HepG2 (cell line): ENCODE measurements at regions not wholly inside any gene's neighbourhood (a gene's known extent, or its start where the extent isn't known, plus 50 kb on each side); places are given as distances from the start of the nearest gene placed in this dataset.

ENCODE experiments used
- ATAC-seq: fragments of 200-7000 bp; cut with Tn5 transposase; 3 replicates; pipeline ENCODE4 v1.9.1; 2020; ENCODE audit warnings: mild to moderate bottlenecking, moderate library complexity
- BruUV-seq: library from RNA; stranded (reverse); fragments of 400-500 nt; replicated peaks from 2 replicates; lab custom pipeline; 2021; lab: Mats Ljungman, UMichigan
- CTCF ChIA-PET: fragments of 300-600 bp; formaldehyde crosslinking; extraction: SDS; loops from one replicate; lab custom pipeline; 2021; ENCODE audit warnings: low total read pairs, inconsistent platforms, low intra/inter-chr PET ratio; lab: Yijun Ruan, JAX
- POLR2A ChIA-PET: fragments of 350-600 bp; sonication (Branson Sonifier 250); formaldehyde crosslinking; loops from one replicate; lab custom pipeline; 2020; ENCODE audit warnings: antibody characterized with exemption, inconsistent platforms; lab: Yijun Ruan, JAX
- DNase-seq: peaks from one replicate; pipeline ENCODE4 v3.0.0-alpha.2; 2015; ENCODE audit warnings: low spot score
- FAIRE-seq: peaks from 3 replicates; lab custom pipeline; 2011; peaks lifted over from hg19 to GRCh38; lab: Jason Lieb, UNC
- H2AFZ ChIP-seq: one replicate; pipeline ENCODE4 v1.6.1; 2011; ENCODE audit warnings: low read length, inconsistent platforms
- H3K27ac ChIP-seq: fragments of 300-600 bp; 3 replicates; pipeline ENCODE4 v1.8.0; 2011; ENCODE audit warnings: mixed run types, mild to moderate bottlenecking, mixed read lengths, low read length, inconsistent platforms; ENCODE audit not compliant: insufficient read depth; ENCODE audit errors: extremely low read length
- H3K27me3 ChIP-seq, 2 experiments: fragments of 200-600 bp in 1 of 2; 2 replicates in 1 of 2; 3 replicates in 1 of 2; pipeline versions ENCODE4 v1.6.0 to v1.8.0; 2011; ENCODE audit warnings: low read length in 2 of 2, mild to moderate bottlenecking in 2 of 2, moderate library complexity in 2 of 2, inconsistent platforms in 1 of 2; ENCODE audit not compliant: insufficient read depth in 2 of 2, control insufficient read depth in 1 of 2
- H3K36me3 ChIP-seq, 2 experiments: fragments of 200-600 bp in 1 of 2; replicated peaks in 1 of 2; 2 replicates in 1 of 2; 3 replicates in 1 of 2; pipeline versions ENCODE4 v1.5.1 to v1.8.0; 2011; ENCODE audit warnings: low read length in 2 of 2, inconsistent platforms in 1 of 2; ENCODE audit not compliant: insufficient read depth in 2 of 2, control insufficient read depth in 1 of 2
- H3K4me1 ChIP-seq: 2 replicates; pipeline ENCODE4 v1.5.1; 2012; ENCODE audit warnings: low read length, inconsistent platforms; ENCODE audit not compliant: insufficient read depth
- H3K4me2 ChIP-seq: 2 replicates; pipeline ENCODE4 v1.6.0; 2011; ENCODE audit warnings: low read depth, low read length, inconsistent platforms
- H3K4me3 ChIP-seq, 3 experiments: fragments of 200-600 bp in 1 of 3; sonication (generic), shearing (Covaris generic) in 1 of 3; replicated peaks in 1 of 3; 2 replicates each; pipeline ENCODE4 v1.5.1; 2011 to 2016; ENCODE audit warnings: low read length in 3 of 3, inconsistent platforms in 2 of 3, low read depth in 2 of 3, mild to moderate bottlenecking in 2 of 3, control low read depth in 1 of 3, mixed read lengths in 1 of 3; ENCODE audit not compliant: insufficient read depth in 1 of 3
- H3K79me2 ChIP-seq: one replicate; pipeline ENCODE4 v1.6.1; 2011; ENCODE audit warnings: low read length, inconsistent platforms; ENCODE audit not compliant: insufficient read depth
- H3K9ac ChIP-seq: 2 replicates; pipeline ENCODE4 v1.6.0; 2011; ENCODE audit warnings: mild to moderate bottlenecking, low read depth, low read length, inconsistent platforms; ENCODE audit not compliant: insufficient read depth
- H3K9me3 ChIP-seq: 2 replicates; pipeline ENCODE4 v1.5.1; 2012; ENCODE audit warnings: mild to moderate bottlenecking, low read length
- H4K20me1 ChIP-seq: 2 replicates; pipeline ENCODE4 v1.6.0; 2011; ENCODE audit warnings: inconsistent platforms, mild to moderate bottlenecking, low read length, moderate library complexity; ENCODE audit not compliant: insufficient read depth
- AHR ChIP-seq: IDR thresholded peaks from 2 replicates; pipeline ENCODE4 v1.6.1; 2018; ENCODE audit warnings: missing genetic modification reagents, missing compliant biosample characterization
- HOXD1 ChIP-seq: sonication (generic); formaldehyde crosslinking; IDR thresholded peaks from 2 replicates; pipeline ENCODE4 v1.5.0; 2020; ENCODE audit warnings: missing genetic modification reagents
- MEIS1 ChIP-seq: sonication (generic); formaldehyde crosslinking; IDR thresholded peaks from 2 replicates; pipeline ENCODE4 v1.9.0; 2021; ENCODE audit warnings: mild to moderate bottlenecking, missing genetic modification reagents, moderate library complexity, borderline replicate concordance
- SP140L ChIP-seq: sonication (generic); formaldehyde crosslinking; IDR thresholded peaks from 2 replicates; pipeline ENCODE4 v1.4.0; 2020; ENCODE audit warnings: missing genetic modification reagents, borderline replicate concordance
- TBX3 ChIP-seq: fragments of 450-650 bp; IDR thresholded peaks from 2 replicates; pipeline ENCODE4 v1.6.1; 2017; ENCODE audit warnings: antibody characterized with exemption, mild to moderate bottlenecking, inconsistent platforms, borderline replicate concordance
- ZFY ChIP-seq: sonication (generic); formaldehyde crosslinking; IDR thresholded peaks from 2 replicates; pipeline ENCODE4 v1.4.0; 2020; ENCODE audit warnings: missing genetic modification reagents
- ZNF225 ChIP-seq: sonication (generic); formaldehyde crosslinking; IDR thresholded peaks from 2 replicates; pipeline ENCODE4 v1.4.0; 2020; ENCODE audit warnings: mild to moderate bottlenecking, missing genetic modification reagents
- ZNF251 ChIP-seq: sonication (generic); formaldehyde crosslinking; IDR thresholded peaks from 2 replicates; pipeline ENCODE4 v1.9.0; 2021; ENCODE audit warnings: mild to moderate bottlenecking, missing genetic modification reagents
- ZNF3 ChIP-seq: IDR thresholded peaks from 2 replicates; pipeline ENCODE4 v1.7.0; 2017; ENCODE audit warnings: inconsistent platforms
- ZNF543 ChIP-seq: sonication (generic); formaldehyde crosslinking; IDR thresholded peaks from 2 replicates; pipeline ENCODE4 v1.4.0; 2020; ENCODE audit warnings: mild to moderate bottlenecking, missing genetic modification reagents
- ZNF878 ChIP-seq: sonication (generic); formaldehyde crosslinking; IDR thresholded peaks from 2 replicates; pipeline ENCODE4 v1.8.1; 2023; ENCODE audit warnings: mild to moderate bottlenecking, missing genetic modification reagents, moderate library complexity
- WGBS: methylation state at CpG from one replicate; pipeline ENCODE4 v1.1.6; 2017; ENCODE audit warnings: low lambda C conversion rate; 5-methylcytosine and 5-hydroxymethylcytosine counted together
- in situ Hi-C: cut with HindIII; loops from 2 replicates; pipeline ENCODE4 v1.10.0; 2017; ENCODE audit warnings: low pct_unique_long_range_greater_than_20kb; ENCODE audit not compliant: extremely low pct_ligation_motif_present
- intact Hi-C: fragments of 100-400 bp; cut with micrococcal nuclease; formaldehyde crosslinking; loops from one replicate; pipeline ENCODE4 v1.10.0; 2022; ENCODE audit not compliant: unreplicated experiment
- TF ChIP-seq, protein P1 (sequence below): sonication (generic); formaldehyde crosslinking; IDR thresholded peaks from 2 replicates; pipeline ENCODE4 v1.9.0; 2022; ENCODE audit warnings: missing genetic modification reagents, mild to moderate bottlenecking, borderline replicate concordance
- TF ChIP-seq, protein P2 (sequence below): sonication (generic); formaldehyde crosslinking; conservative IDR thresholded peaks from 2 replicates; pipeline ENCODE4 v1.4.0; 2020; ENCODE audit warnings: missing genetic modification reagents
- TF ChIP-seq, protein P3 (sequence below): IDR thresholded peaks from 2 replicates; pipeline ENCODE4 v1.6.1; 2016; ENCODE audit warnings: low read depth
- TF ChIP-seq, protein P4 (sequence below): sonication (generic); formaldehyde crosslinking; IDR thresholded peaks from 2 replicates; pipeline ENCODE4 v1.4.0; 2020; ENCODE audit warnings: mild to moderate bottlenecking, missing genetic modification reagents
- TF ChIP-seq, protein P5 (sequence below): sonication (generic); formaldehyde crosslinking; IDR thresholded peaks from 2 replicates; pipeline ENCODE4 v1.4.0; 2020; ENCODE audit warnings: mild to moderate bottlenecking, missing genetic modification reagents

DNA sequence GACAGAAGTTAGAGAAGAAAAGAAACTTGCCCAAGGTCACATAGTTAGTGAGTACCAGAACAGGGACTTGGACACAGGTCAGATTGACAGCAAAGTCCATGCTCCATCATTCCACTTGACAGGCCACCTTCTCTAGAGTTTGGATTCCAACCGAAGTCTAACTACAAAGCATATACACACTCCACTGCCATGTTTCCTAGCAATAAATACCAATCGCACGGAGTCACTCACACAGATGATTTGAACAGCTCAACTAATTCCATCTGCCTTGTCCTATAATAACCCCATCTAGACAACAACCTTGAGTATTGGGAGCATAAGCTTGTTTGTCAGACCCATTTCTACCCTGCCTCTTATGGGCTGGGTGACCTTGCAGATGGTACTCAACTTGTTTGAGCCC, 334.6 kb upstream of the MGAT5 start:
- H4K20me1 ChIP-seq: no peaks in the 10 kb centered on the region
- no peak for TF ChIP-seq ZFY
- TF ChIP-seq, protein P1, sequence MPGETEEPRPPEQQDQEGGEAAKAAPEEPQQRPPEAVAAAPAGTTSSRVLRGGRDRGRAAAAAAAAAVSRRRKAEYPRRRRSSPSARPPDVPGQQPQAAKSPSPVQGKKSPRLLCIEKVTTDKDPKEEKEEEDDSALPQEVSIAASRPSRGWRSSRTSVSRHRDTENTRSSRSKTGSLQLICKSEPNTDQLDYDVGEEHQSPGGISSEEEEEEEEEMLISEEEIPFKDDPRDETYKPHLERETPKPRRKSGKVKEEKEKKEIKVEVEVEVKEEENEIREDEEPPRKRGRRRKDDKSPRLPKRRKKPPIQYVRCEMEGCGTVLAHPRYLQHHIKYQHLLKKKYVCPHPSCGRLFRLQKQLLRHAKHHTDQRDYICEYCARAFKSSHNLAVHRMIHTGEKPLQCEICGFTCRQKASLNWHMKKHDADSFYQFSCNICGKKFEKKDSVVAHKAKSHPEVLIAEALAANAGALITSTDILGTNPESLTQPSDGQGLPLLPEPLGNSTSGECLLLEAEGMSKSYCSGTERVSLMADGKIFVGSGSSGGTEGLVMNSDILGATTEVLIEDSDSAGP (CRISPR knock-in tag): no peak
- TF ChIP-seq SP140L (CRISPR knock-in tag): no peak
- TF ChIP-seq ZNF225 (CRISPR knock-in tag): no peak
- TF ChIP-seq HOXD1 (CRISPR knock-in tag): no peak
- TF ChIP-seq AHR (CRISPR knock-in tag): no peak
- no peak for TF ChIP-seq ZNF3 (CRISPR knock-in tag)
- TF ChIP-seq, protein P2, sequence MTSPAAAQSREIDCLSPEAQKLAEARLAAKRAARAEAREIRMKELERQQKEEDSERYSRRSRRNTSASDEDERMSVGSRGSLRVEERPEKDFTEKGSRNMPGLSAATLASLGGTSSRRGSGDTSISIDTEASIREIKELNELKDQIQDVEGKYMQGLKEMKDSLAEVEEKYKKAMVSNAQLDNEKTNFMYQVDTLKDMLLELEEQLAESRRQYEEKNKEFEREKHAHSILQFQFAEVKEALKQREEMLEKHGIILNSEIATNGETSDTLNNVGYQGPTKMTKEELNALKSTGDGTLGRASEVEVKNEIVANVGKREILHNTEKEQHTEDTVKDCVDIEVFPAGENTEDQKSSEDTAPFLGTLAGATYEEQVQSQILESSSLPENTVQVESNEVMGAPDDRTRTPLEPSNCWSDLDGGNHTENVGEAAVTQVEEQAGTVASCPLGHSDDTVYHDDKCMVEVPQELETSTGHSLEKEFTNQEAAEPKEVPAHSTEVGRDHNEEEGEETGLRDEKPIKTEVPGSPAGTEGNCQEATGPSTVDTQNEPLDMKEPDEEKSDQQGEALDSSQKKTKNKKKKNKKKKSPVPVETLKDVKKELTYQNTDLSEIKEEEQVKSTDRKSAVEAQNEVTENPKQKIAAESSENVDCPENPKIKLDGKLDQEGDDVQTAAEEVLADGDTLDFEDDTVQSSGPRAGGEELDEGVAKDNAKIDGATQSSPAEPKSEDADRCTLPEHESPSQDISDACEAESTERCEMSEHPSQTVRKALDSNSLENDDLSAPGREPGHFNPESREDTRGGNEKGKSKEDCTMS: no peak
- TF ChIP-seq ZNF543 (CRISPR knock-in tag): no peak
- TF ChIP-seq MEIS1 (CRISPR knock-in tag): no peak
- no peak for TF ChIP-seq TBX3
- TF ChIP-seq, protein P3, sequence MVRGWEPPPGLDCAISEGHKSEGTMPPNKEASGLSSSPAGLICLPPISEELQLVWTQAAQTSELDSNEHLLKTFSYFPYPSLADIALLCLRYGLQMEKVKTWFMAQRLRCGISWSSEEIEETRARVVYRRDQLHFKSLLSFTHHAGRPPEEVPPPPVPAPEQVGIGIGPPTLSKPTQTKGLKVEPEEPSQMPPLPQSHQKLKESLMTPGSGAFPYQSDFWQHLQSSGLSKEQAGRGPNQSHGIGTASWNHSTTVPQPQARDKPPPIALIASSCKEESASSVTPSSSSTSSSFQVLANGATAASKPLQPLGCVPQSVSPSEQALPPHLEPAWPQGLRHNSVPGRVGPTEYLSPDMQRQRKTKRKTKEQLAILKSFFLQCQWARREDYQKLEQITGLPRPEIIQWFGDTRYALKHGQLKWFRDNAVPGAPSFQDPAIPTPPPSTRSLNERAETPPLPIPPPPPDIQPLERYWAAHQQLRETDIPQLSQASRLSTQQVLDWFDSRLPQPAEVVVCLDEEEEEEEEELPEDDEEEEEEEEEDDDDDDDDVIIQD (CRISPR knock-in tag): no peak
- TF ChIP-seq, protein P4, sequence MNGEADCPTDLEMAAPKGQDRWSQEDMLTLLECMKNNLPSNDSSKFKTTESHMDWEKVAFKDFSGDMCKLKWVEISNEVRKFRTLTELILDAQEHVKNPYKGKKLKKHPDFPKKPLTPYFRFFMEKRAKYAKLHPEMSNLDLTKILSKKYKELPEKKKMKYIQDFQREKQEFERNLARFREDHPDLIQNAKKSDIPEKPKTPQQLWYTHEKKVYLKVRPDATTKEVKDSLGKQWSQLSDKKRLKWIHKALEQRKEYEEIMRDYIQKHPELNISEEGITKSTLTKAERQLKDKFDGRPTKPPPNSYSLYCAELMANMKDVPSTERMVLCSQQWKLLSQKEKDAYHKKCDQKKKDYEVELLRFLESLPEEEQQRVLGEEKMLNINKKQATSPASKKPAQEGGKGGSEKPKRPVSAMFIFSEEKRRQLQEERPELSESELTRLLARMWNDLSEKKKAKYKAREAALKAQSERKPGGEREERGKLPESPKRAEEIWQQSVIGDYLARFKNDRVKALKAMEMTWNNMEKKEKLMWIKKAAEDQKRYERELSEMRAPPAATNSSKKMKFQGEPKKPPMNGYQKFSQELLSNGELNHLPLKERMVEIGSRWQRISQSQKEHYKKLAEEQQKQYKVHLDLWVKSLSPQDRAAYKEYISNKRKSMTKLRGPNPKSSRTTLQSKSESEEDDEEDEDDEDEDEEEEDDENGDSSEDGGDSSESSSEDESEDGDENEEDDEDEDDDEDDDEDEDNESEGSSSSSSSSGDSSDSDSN (CRISPR knock-in tag): no peak
- TF ChIP-seq ZNF251 (CRISPR knock-in tag): no peak
- no peak for TF ChIP-seq ZNF878 (CRISPR knock-in tag)
- TF ChIP-seq, protein P5, sequence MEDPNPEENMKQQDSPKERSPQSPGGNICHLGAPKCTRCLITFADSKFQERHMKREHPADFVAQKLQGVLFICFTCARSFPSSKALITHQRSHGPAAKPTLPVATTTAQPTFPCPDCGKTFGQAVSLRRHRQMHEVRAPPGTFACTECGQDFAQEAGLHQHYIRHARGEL (CRISPR knock-in tag): no peak
- TF ChIP-seq, all 625 proteins: peak for 0
- CTCF ChIA-PET: no interaction called here
- no peak for FAIRE-seq
- Histone ChIP-seq H3K9me3 (no peaks in the 10 kb centered on the region), H3K9ac (no peak overlapping the region), H3K27me3 (0 out of 5 replicates have a peak, but pooled peaks cover 0 to 3% of the 10 kb centered on the region in 2 experiments), H3K27ac (no peak overlapping the region), H3K4me3 (no peak overlapping the region), H3K4me2 (no peak overlapping the region), H3K36me3 (no peaks in the 10 kb centered on the region), H3K79me2 (no peaks in the 10 kb centered on the region), H3K4me1 (no peaks in the 10 kb centered on the region), H2AFZ (no peak overlapping the region)
- in situ Hi-C loops (no loop called here), intact Hi-C loops (no loop called here)
- ATAC-seq: no peak
- DNase-seq: no peak
- BruUV-seq: no TSS peak
- WGBS: 32% methylated on average over 3 of the region's 3 CpGs
- POLR2A ChIA-PET: no interaction called here
